Cerebellar cortex (tissue), 1 donor: ENCODE measurements at regions not wholly inside any gene's neighbourhood (a gene's known extent, or its start where the extent isn't known, plus 50 kb on each side); places are given as distances from the start of the nearest gene placed in this dataset.

Experiments
- DNase-seq: peaks from one replicate; pipeline ENCODE4 v3.0.0-alpha.2; 2015; ENCODE audit warnings: low spot score

- no peak for DNase-seq
Measured at GRCh38 chr5:156274453-156274852, 52.5 kb upstream of the SGCD start.
